ENCODE measurements at regions not wholly inside any gene's neighbourhood (a gene's known extent, or its start where the extent isn't known, plus 50 kb on each side); places are given as distances from the start of the nearest gene placed in this dataset.

DNA sequence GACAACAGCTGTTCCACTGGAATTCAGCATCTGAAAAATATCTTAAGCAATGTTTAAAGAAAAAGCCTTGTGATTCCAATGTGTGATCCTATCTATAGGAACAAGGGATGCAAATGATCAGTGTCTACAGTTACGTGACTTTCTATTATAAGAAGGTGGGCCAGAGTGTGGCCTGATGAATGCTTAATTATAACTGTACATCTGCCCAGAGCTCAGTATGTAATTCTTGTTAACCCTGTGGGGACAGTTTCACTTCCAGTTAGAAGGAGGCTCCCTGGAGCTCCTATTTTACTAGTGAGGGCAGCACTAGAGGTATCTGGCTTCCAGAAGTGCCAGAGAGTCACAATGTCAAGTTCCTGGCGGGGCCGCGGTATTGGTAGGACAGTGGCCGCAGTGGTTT, 288.5 kb downstream of the USP46 start:
- Histone ChIP-seq H3K18ac (ENCODE audit: low read depth in 1 of 2, low read length in 2 of 2) (no peak overlapping the region), H3K4ac (ENCODE audit: low read depth in 1 of 2, low read length in 2 of 2) (no peak overlapping the region), H4K91ac (ENCODE audit: low read length) (no peak overlapping the region), H3K23ac (ENCODE audit: low read length in 2 of 2) (no peak overlapping the region), H3K4me1 (ENCODE audit: control insufficient read depth, insufficient read depth, low read depth, low read length) (no peaks in the 10 kb centered on the region), H2AK5ac (ENCODE audit: low read length, severe bottlenecking) (no peak overlapping the region), H4K8ac (ENCODE audit: low read length) (no peak overlapping the region), H3K4me3 (ENCODE audit: insufficient read depth in 1 of 2, low read depth in 1 of 2, low read length in 2 of 2) (no peak overlapping the region), H3K4me2 (ENCODE audit: low read length, poor library complexity, severe bottlenecking) (no peak overlapping the region), H2BK12ac (ENCODE audit: low read length in 2 of 2) (no peak overlapping the region), H3K36me3 (ENCODE audit: control insufficient read depth in 1 of 2, insufficient read depth in 2 of 2, low read depth in 1 of 2, low read length in 2 of 2) (no peaks in the 10 kb centered on the region), H2BK120ac (ENCODE audit: low read depth, low read length) (no peak overlapping the region), H3K79me1 (replicated peaks; ENCODE audit: low read length, poor library complexity, severe bottlenecking) (no peaks in the 10 kb centered on the region), H2BK15ac (ENCODE audit: low read depth, poor library complexity, severe bottlenecking) (no peak overlapping the region), H2AFZ (ENCODE audit: low read depth, low read length) (no peak overlapping the region), H3K27me3 (ENCODE audit: control insufficient read depth in 1 of 2, insufficient read depth in 1 of 2, low read length in 2 of 2) (peaks cover 8 to 13% of the 10 kb centered on the region in 2 experiments), H3K14ac (ENCODE audit: low read length in 2 of 2) (no peak overlapping the region), H3K9ac (ENCODE audit: low read length) (no peak overlapping the region), H2BK5ac (ENCODE audit: low read depth, low read length, poor library complexity, severe bottlenecking) (no peak overlapping the region), H3K9me3 (ENCODE audit: control insufficient read depth, low read length) (no peaks in the 10 kb centered on the region), H3K27ac (ENCODE audit: low read length, poor library complexity, severe bottlenecking) (no peak overlapping the region)
- WGBS, result 98% methylated on average over 4 of the region's 5 CpGs
- no peak for DNase-seq

DNA sequence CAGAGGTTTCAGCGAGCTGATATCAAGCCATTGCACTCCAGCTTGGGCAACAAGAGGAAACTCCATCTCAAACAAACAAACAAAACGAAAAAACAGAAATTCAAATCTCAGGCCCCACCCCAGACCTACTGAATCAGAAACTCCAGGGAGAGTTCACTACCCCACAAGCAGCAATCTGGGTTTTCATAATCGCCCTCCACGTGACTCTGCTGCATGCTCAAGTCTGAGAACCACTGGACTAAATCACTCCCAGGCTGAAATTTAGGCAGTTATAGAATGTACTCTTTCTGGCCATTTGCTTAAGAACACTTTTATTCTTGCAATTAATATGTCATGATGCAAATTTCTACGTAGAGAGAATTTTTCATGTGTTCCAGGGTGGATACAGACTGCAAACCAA, 287.3 kb downstream of the USP46 start:
- H4K91ac ChIP-seq (ENCODE audit: low read length), result no peak overlapping the region
- no peak overlapping the region for H3K4me2 ChIP-seq (ENCODE audit: low read length, poor library complexity, severe bottlenecking)
- peak; percentile 7 for DNase-seq
- H3K14ac ChIP-seq (ENCODE audit: low read length in 2 of 2), result no peak overlapping the region
- no peak overlapping the region for H2AFZ ChIP-seq (ENCODE audit: low read depth, low read length)
- H2BK12ac ChIP-seq (ENCODE audit: low read length in 2 of 2), result no peak overlapping the region
- H2BK5ac ChIP-seq (ENCODE audit: low read depth, low read length, poor library complexity, severe bottlenecking), result no peak overlapping the region
- H3K23ac ChIP-seq (ENCODE audit: low read length in 2 of 2), result no peak overlapping the region
- H3K27me3 ChIP-seq (ENCODE audit: control insufficient read depth in 1 of 2, insufficient read depth in 1 of 2, low read length in 2 of 2), result peaks cover 8 to 13% of the 10 kb centered on the region in 2 experiments
- H3K36me3 ChIP-seq (ENCODE audit: control insufficient read depth in 1 of 2, insufficient read depth in 2 of 2, low read depth in 1 of 2, low read length in 2 of 2), result no peaks in the 10 kb centered on the region
- H3K18ac ChIP-seq (ENCODE audit: low read depth in 1 of 2, low read length in 2 of 2), result no peak overlapping the region
- no peak overlapping the region for H2BK120ac ChIP-seq (ENCODE audit: low read depth, low read length)
- H3K9me3 ChIP-seq (ENCODE audit: control insufficient read depth, low read length), result no peaks in the 10 kb centered on the region
- no peak overlapping the region for H3K4me3 ChIP-seq (ENCODE audit: insufficient read depth in 1 of 2, low read depth in 1 of 2, low read length in 2 of 2)
- no peak overlapping the region for H2BK15ac ChIP-seq (ENCODE audit: low read depth, poor library complexity, severe bottlenecking)
- no peak overlapping the region for H2AK5ac ChIP-seq (ENCODE audit: low read length, severe bottlenecking)
- WGBS, result 80% methylated on average over 5 of the region's 5 CpGs
- H3K4me1 ChIP-seq (ENCODE audit: control insufficient read depth, insufficient read depth, low read depth, low read length), result no peaks in the 10 kb centered on the region
- H4K8ac ChIP-seq (ENCODE audit: low read length), result no peak overlapping the region
- no peaks in the 10 kb centered on the region for H3K79me1 ChIP-seq (replicated peaks; ENCODE audit: low read length, poor library complexity, severe bottlenecking)
- no peak overlapping the region for H3K27ac ChIP-seq (ENCODE audit: low read length, poor library complexity, severe bottlenecking)
- H3K9ac ChIP-seq (ENCODE audit: low read length), result no peak overlapping the region
- H3K4ac ChIP-seq (ENCODE audit: low read depth in 1 of 2, low read length in 2 of 2), result no peak overlapping the region

DNA sequence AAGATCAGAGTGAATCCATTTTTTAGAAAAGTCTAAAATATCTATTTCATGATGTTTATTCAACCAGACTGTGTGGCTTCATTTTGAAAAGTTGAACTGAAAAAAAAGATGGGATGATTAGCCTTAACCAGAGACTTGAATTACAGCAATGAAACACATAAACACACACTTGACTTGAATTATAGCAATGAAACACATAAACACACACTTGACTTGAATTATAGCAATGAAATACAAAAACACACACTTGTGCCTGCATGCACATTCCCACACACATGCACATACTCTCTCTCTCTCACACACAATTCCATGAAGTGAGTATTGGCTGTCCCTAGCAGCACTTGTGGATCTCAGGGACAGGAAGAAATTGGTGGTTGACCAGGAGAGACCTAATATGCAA, 286.8 kb downstream of the USP46 start:
- Histone ChIP-seq H3K23ac (ENCODE audit: low read length in 2 of 2) (no peak overlapping the region), H3K36me3 (ENCODE audit: control insufficient read depth in 1 of 2, insufficient read depth in 2 of 2, low read depth in 1 of 2, low read length in 2 of 2) (no peaks in the 10 kb centered on the region), H3K14ac (ENCODE audit: low read length in 2 of 2) (no peak overlapping the region), H3K27me3 (ENCODE audit: control insufficient read depth in 1 of 2, insufficient read depth in 1 of 2, low read length in 2 of 2) (peaks cover 8 to 13% of the 10 kb centered on the region in 2 experiments), H3K4me2 (ENCODE audit: low read length, poor library complexity, severe bottlenecking) (no peak overlapping the region), H3K18ac (ENCODE audit: low read depth in 1 of 2, low read length in 2 of 2) (no peak overlapping the region), H3K9ac (ENCODE audit: low read length) (no peak overlapping the region), H3K4me1 (ENCODE audit: control insufficient read depth, insufficient read depth, low read depth, low read length) (no peaks in the 10 kb centered on the region), H2BK120ac (ENCODE audit: low read depth, low read length) (no peak overlapping the region), H2BK5ac (ENCODE audit: low read depth, low read length, poor library complexity, severe bottlenecking) (no peak overlapping the region), H4K8ac (ENCODE audit: low read length) (no peak overlapping the region), H3K9me3 (ENCODE audit: control insufficient read depth, low read length) (no peaks in the 10 kb centered on the region), H3K27ac (ENCODE audit: low read length, poor library complexity, severe bottlenecking) (no peak overlapping the region), H4K91ac (ENCODE audit: low read length) (no peak overlapping the region), H3K4me3 (ENCODE audit: insufficient read depth in 1 of 2, low read depth in 1 of 2, low read length in 2 of 2) (no peak overlapping the region), H2BK15ac (ENCODE audit: low read depth, poor library complexity, severe bottlenecking) (no peak overlapping the region), H2BK12ac (ENCODE audit: low read length in 2 of 2) (no peak overlapping the region), H2AK5ac (ENCODE audit: low read length, severe bottlenecking) (no peak overlapping the region), H3K4ac (ENCODE audit: low read depth in 1 of 2, low read length in 2 of 2) (no peak overlapping the region), H3K79me1 (replicated peaks; ENCODE audit: low read length, poor library complexity, severe bottlenecking) (no peaks in the 10 kb centered on the region), H2AFZ (ENCODE audit: low read depth, low read length) (no peak overlapping the region)
- DNase-seq, result no peak

DNA sequence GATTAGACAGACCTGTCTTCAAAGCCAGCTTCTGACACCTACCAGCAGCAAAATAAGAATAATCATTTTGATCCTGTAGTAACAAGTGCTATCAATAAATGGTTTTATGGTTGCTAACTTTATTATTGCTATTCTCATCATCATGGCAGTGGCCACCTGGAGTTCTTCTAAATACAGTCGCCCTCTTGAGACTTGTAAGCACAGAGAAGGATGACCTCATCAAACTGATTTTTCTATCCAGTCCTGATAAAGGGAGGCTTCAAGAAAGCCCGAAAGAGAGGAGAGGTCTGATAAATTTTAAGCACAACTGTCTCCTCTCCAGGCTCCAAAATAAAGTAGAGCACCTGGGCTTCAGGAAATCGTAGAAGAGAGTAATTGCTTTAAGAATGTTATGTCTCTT, 286.4 kb downstream of the USP46 start:
- WGBS, result 92% methylated on average over 1 of the region's 3 CpGs

More for the DNA sequence above, 286.4 kb downstream of the USP46 start:
- H3K4me2 ChIP-seq (ENCODE audit: low read length, poor library complexity, severe bottlenecking), result no peak overlapping the region
- H4K91ac ChIP-seq (ENCODE audit: low read length), result no peak overlapping the region
- H4K8ac ChIP-seq (ENCODE audit: low read length), result no peak overlapping the region
- no peaks in the 10 kb centered on the region for H3K36me3 ChIP-seq (ENCODE audit: control insufficient read depth in 1 of 2, insufficient read depth in 2 of 2, low read depth in 1 of 2, low read length in 2 of 2)
- H2BK120ac ChIP-seq (ENCODE audit: low read depth, low read length), result no peak overlapping the region
- H3K4ac ChIP-seq (ENCODE audit: low read depth in 1 of 2, low read length in 2 of 2), result no peak overlapping the region
- H2AK5ac ChIP-seq (ENCODE audit: low read length, severe bottlenecking), result no peak overlapping the region
- H3K9me3 ChIP-seq (ENCODE audit: control insufficient read depth, low read length), result no peaks in the 10 kb centered on the region
- no peak overlapping the region for H3K4me3 ChIP-seq (ENCODE audit: insufficient read depth in 1 of 2, low read depth in 1 of 2, low read length in 2 of 2)
- no peak overlapping the region for H3K9ac ChIP-seq (ENCODE audit: low read length)
- H3K27ac ChIP-seq (ENCODE audit: low read length, poor library complexity, severe bottlenecking), result no peak overlapping the region
- H3K79me1 ChIP-seq (replicated peaks; ENCODE audit: low read length, poor library complexity, severe bottlenecking), result no peaks in the 10 kb centered on the region
- peaks cover 8 to 13% of the 10 kb centered on the region in 2 experiments for H3K27me3 ChIP-seq (ENCODE audit: control insufficient read depth in 1 of 2, insufficient read depth in 1 of 2, low read length in 2 of 2)
- H3K18ac ChIP-seq (ENCODE audit: low read depth in 1 of 2, low read length in 2 of 2), result no peak overlapping the region
- H2AFZ ChIP-seq (ENCODE audit: low read depth, low read length), result no peak overlapping the region
- H3K14ac ChIP-seq (ENCODE audit: low read length in 2 of 2), result no peak overlapping the region
- H3K23ac ChIP-seq (ENCODE audit: low read length in 2 of 2), result no peak overlapping the region
- H2BK12ac ChIP-seq (ENCODE audit: low read length in 2 of 2), result no peak overlapping the region
- no peaks in the 10 kb centered on the region for H3K4me1 ChIP-seq (ENCODE audit: control insufficient read depth, insufficient read depth, low read depth, low read length)
- no peak overlapping the region for H2BK5ac ChIP-seq (ENCODE audit: low read depth, low read length, poor library complexity, severe bottlenecking)
- no peak for DNase-seq
- no peak overlapping the region for H2BK15ac ChIP-seq (ENCODE audit: low read depth, poor library complexity, severe bottlenecking)

Measured in mesenchymal stem cell (in vitro differentiated cells and primary cell).